GM12874 (cell line): ENCODE measurements at regions not wholly inside any gene's neighbourhood (a gene's known extent, or its start where the extent isn't known, plus 50 kb on each side); places are given as distances from the start of the nearest gene placed in this dataset.

Experiments
- CTCF ChIP-seq: IDR thresholded peaks from 2 replicates; pipeline ENCODE4 v1.5.1; 2011; ENCODE audit warnings: low read depth, mild to moderate bottlenecking, control low read depth, low read length, moderate library complexity; ENCODE audit not compliant: insufficient read depth

GRCh38 chr1:79375352-79375751, 368.8 kb upstream of the ADGRL4 start:
- TF ChIP-seq CTCF = no peak

GRCh38 chr1:79374397-79374796, 367.9 kb upstream of the ADGRL4 start:
- no peak for TF ChIP-seq CTCF

- TF ChIP-seq CTCF = no peak
Observed at GRCh38 chr1:79373481-79374125, 367.1 kb upstream of the ADGRL4 start.

- no peak for TF ChIP-seq CTCF
Observed at GRCh38 chr1:79371802-79372201, 365.3 kb upstream of the ADGRL4 start.

GRCh38 chr1:79369091-79369490, 362.6 kb upstream of the ADGRL4 start:
- TF ChIP-seq CTCF = no peak

GRCh38 chr1:79364896-79365295, 358.4 kb upstream of the ADGRL4 start:
- no peak for TF ChIP-seq CTCF

- no peak for TF ChIP-seq CTCF
Observed at GRCh38 chr1:79363430-79363829, 356.9 kb upstream of the ADGRL4 start.
